ENCODE measurements at regions not wholly inside any gene's neighbourhood (a gene's known extent, or its start where the extent isn't known, plus 50 kb on each side); places are given as distances from the start of the nearest gene placed in this dataset.
"Not testable (repeated sequence)": the region's sequence is repeated elsewhere in the genome, so short reads cannot be mapped to it uniquely, and the experiment has no call there.

DNA sequence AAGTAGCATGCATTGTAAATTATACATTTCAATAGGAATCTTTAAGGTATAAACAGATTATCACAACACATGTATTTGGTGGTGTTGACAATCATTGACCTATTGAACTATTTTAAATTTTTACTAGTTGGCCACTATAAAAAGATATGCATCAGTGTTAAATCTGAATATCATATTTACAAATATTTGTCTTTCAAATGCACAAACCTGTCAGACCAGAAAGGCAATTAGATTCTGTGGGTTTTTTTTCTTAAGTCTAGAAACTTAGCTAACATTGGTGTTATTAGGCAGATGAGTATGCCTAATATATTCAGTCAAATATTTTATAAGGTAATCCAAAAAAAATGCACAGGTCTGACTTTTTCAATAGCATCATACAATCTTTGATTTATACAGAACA, 241.4 kb upstream of the DGKB start:
- DNase-seq (ENCODE audit: low read depth, low spot score) = no peak
- no peak overlapping the region for H3K4me3 ChIP-seq (ENCODE audit: low read length)

DNA sequence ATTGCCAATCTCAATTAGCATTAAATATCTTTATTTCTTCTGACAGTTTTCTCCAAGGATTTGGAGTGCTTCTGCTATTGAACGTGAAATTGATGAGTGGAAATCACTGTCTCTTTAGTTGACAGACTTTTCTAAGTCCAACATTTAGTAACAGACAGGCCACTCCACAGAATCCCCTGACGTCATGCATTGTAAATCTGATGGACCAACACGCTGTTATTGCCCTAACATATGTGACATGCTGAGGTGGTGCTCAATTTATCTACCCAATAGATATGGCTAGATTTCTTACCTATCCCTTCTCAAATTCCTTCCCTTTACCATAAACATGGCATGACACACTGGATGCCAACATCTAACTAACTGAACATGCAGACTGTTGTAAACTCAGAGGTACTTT, 240.6 kb upstream of the DGKB start:
- no peak for DNase-seq (ENCODE audit: low read depth, low spot score)
- no peak overlapping the region for H3K4me3 ChIP-seq (ENCODE audit: low read length)

DNA sequence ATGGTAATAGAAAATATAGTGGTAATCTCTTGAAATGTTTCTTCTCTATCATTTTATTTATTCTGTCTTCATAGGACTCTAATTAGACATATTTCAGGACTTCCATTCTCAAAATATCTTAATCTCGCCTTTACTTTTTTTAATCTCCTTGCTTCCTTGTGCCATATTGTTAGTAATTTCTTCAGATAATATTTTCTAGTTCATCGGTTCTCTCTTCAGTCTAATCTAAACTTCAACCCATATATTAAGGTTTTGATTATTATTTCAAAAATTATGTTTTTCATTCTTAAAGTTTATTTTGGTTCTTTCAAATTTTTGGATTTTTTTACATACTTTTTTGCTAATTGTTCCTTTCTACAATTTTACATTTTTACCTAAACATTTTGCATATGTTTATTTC, 237.9 kb upstream of the DGKB start:
- DNase-seq (ENCODE audit: low read depth, low spot score) = no peak
- H3K4me3 ChIP-seq (ENCODE audit: low read length) = no peak overlapping the region

DNA sequence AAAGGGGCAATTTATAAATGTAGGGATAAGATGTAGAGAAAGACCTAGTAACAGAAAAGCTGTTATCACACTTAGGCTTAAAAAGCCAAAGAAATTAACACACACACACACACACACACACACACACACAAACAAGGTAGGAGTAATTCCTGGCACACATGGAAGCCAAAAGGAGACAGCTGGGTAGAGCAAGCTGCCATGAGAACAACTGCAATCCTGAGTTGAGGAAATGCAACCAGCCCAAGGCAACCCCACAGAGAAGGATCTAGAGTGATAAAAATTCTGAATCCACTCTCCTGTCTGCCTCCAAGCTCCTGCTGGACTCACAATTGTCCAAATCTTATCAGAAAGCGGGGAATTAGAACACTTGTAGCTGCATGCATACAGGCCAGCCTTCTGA, 229.1 kb upstream of the DGKB start:
- no peak for DNase-seq (ENCODE audit: low read depth, low spot score)
- H3K4me3 ChIP-seq (ENCODE audit: low read length) = no peak overlapping the region

DNA sequence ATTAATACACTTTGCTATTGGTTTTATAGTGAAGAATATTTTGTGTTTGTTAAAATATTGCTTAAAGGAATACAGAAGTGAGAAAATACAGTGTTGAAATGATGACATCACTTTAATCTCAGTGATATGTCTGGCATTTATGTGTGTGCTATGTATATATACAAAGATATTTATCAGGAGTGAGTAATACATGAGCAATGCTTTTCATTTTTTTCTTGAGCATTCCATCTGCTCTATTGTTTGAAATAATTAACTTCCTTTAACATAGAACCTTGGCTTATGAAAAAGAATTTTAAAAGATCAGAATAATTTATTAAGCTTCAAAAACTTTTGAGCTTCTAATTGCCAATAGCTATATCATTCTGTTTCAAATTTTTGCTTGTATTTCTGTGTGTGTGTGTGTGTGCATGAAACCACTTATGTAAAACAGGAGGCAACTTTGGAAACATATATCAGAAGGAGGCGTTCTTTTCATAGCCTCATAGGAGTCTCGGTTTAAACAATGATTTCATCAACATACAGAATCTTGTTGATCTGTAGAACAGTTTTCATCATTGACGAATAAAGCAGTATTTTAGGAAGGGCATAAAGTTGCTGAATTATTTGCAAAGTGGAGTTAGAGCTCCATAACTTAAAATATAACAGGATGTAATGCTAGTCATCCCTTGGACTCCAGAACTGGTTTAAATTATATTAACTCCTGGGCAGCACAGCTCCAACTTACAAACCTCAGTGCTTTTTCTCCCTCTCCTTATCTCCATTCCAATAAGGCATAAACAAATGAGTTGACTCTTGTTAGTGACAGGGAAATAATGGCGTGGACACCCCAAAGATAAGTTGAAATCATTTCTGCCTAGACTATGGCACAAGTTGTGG, 228.4 kb upstream of the DGKB start:
- H3K4me3 ChIP-seq (ENCODE audit: low read length) = no peak overlapping the region
- DNase-seq (ENCODE audit: low read depth, low spot score) = no peak

DNA sequence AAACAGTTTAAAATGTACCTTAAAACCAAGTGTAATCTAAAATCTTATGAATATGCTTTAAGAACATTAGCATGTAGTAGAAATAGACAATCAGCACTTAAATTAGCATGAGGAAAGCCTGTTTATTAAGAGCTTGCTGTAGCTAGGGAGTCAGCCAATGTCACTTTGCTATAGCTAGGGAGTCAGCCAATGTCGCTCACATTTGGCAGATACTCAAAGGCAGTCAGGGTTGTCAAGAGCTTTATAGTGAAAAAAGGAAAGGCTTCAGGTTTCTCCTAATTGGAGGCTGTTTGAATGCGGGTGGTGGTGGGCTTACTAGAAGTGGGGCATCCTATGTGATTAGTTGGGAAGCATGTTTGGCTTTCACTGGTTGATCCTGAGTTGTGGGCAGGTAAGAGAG, 226.2 kb upstream of the DGKB start:
- no peak overlapping the region for H3K4me3 ChIP-seq (ENCODE audit: low read length)
- DNase-seq (ENCODE audit: low read depth, low spot score) = no peak

DNA sequence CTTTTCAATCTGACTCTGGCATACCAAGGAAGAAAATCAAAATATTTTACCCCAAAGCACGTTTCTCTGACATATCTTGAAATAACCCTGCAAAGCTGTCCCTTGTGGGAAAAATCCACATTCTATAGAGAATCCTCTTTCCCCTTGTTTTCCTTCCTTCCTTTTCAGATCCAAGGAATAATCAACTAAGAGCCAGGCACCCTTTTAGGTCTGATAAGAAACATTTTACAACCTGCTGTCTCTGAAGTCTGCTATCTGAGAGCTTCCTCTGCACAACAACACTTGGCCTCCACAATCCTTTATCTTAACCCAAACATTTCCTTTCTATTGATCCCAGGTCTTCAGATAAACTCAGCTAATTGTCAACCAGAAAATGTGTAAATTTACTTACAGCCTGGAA, 224.1 kb upstream of the DGKB start:
- H3K4me3 ChIP-seq (ENCODE audit: low read length); DNase-seq (ENCODE audit: low read depth, low spot score): not testable (repeated sequence)

DNA sequence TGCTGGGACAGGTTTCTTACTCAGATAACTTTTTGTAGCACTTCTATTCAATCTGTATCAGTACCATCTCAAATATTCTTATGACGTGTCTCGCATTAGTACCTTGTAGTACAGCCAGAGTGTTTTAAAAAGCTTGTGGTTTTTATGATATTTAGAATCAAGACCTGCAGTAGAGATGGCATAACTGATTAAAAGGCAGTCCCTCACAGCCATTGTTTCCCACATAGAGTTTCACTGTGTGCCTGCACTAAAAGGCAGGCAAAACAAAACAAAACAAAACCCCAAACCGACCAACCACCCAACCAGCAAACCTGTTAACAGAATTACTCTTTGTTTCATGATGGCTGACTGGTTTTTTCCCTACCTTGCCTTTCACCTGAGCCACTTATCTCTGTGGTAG, 221.3 kb upstream of the DGKB start:
- peak; percentile 32 for DNase-seq (ENCODE audit: low read depth, low spot score)
- H3K4me3 ChIP-seq (ENCODE audit: low read length) = no peak overlapping the region

DNA sequence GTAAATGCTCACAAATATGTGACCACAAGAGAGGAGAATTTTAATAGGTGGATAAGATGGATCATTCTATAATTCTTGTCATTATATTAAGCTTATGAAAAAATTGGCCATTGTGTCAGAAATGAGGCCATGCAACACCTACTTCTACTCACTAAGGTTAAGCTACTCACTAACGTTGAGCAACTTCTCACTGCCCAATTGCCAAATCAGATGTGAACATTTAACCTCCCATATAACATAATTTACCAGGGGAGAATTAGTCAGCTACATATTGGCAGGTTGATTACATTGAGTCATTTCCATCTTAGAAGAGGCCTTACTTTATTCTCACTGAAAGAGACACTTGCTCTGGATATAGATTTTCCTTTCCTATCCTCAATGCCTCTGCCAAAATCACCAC, 211.2 kb upstream of the DGKB start:
- DNase-seq (ENCODE audit: low read depth, low spot score) = no peak
- no peak overlapping the region for H3K4me3 ChIP-seq (ENCODE audit: low read length)

DNA sequence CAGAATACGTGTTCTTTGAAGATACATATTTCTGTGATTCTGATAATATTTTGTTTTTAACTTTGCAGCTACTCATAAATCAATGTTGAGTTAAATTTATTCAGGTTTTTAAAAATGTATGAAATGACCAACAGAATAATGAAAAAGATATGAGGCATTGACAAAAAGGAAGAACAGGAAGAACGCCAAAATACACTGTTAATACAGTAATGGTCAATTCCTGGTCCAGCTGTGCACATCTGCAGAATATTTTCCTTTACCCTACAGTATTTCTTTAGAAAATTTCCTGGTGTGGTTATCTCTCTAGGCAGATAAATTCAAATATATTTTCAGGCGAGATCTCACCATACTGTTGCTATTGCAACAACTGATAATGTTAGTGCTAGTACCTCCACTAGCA, 203.2 kb upstream of the DGKB start:
- H3K4me3 ChIP-seq (ENCODE audit: low read length) = no peak overlapping the region
- DNase-seq (ENCODE audit: low read depth, low spot score) = no peak

DNA sequence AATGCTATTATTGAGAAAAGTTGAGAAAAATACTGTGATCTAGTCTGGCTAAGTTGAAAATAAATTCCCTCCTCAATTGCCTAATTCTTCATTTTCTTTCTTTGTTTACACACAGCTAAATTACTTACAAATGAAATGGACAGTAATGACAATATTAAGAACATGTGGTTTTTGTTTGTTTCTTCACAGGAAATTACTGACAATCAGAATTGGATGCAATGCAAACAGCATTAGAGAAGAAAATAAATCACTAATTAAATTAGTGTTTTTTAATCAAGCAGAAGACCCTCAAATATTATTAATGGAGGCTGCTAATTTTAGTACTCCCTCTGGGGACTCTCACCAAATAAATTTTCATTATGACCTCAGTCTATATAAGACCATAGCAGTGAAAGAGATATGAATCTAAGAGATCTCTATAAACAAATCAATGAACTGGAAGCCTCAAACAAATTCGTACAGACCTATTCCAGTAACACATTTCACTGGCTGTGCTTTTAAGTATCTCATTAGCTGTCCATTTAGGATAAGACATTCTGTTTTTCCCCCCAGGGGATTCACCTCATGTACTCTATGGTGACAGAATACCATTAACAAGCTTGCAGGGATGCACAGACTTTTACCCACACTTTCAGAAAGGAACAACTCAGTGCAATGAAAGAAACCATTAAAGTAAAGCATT, 202.0 kb upstream of the DGKB start:
- no peak for DNase-seq (ENCODE audit: low read depth, low spot score)
- H3K4me3 ChIP-seq (ENCODE audit: low read length) = no peak overlapping the region

DNA sequence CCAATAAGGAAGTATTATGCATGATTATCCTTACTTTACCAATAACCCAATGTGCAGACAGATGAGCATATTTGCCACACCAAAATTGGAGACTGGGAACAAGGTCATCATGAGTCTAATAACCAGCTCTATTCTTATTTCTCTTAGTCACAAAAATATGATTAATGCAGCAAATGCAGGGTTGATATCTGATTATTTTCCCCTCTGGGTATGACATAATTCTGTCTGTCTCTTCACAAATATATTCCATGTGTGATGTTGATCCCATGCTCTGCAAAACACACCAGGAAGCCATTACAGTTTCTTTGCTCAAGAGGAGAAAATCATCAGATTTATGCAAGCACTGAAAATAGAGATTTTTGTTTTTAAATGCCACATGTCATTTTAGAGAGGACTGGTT, 196.5 kb upstream of the DGKB start:
- no peak for DNase-seq (ENCODE audit: low read depth, low spot score)
- no peak overlapping the region for H3K4me3 ChIP-seq (ENCODE audit: low read length)

DNA sequence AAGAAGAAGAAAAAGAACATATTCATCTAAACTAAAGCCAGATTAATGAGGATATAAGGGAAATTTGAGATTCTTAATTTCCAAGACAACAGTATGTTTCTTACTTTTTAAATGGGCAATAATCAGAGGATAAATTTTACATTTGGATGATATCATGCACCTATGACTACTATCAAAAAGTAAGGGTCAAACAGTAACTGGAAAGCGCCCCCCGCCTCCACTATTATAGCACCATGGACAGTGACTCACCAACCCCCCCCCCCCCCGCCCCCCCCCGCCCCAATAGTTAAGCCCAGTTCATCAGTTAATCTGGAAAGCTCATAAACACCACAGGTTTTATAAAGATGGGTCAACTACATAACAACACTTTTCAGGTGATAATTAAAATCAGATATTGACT, 194.3 kb upstream of the DGKB start:
- H3K4me3 ChIP-seq (ENCODE audit: low read length) = no peak overlapping the region
- no peak for DNase-seq (ENCODE audit: low read depth, low spot score)

DNA sequence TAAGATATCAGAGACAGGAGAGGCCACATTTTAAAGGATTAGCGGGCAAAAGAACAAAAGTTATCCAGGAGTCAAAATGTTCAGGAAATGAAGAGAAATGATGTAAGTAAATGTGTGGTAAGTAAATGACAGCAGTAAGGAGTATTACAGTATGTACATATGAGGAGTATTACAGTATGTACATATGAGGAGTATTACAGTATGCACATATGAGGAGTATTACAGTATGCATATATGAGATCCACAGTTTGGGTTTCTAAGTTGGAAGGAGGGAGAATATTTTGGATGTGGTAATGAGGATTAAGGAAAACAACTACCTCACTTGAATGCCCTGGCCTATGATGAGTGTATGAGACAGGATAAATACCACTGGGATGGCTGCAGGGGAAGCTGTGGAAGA, 192.4 kb upstream of the DGKB start:
- no peak for DNase-seq (ENCODE audit: low read depth, low spot score)
- H3K4me3 ChIP-seq (ENCODE audit: low read length) = no peak overlapping the region

DNA sequence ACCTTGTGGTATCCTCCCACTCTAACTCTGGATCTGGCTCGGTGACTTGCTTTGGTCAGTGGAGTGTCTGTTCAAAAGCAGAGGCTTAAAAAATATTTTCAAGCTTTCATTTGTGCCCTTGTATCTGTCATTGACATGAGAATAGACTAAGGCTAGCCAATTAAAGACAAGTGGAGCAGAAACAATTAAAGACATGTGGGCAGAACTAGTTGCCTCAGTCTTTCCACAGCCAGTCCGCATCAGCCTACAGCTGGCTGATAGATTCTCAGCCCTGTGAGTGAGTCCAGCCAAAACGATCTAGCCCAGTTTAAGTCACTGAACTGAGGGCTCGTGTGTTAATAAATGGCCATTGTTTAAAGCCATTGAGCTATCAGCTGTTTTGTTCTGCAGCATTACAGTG, 185.2 kb upstream of the DGKB start:
- no peak overlapping the region for H3K4me3 ChIP-seq (ENCODE audit: low read length)
- no peak for DNase-seq (ENCODE audit: low read depth, low spot score)

DNA sequence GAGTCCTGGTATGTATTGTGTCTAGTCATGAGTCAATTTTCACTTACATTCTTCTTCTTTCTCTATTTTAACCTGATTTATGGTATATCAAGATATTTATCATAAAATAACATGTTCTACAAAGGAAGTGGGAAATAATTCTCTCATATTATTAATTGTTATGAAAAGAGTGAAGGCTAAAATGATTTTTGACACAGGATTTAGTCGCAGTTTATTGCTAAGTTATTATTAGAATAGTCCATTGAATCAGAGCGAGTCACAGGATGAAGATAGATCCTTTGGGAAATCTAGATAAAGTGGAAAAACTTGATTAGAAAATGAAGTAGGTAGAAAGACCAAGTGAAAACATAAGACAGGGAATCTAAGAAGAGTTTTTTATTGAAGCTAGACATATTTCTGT, 184.3 kb upstream of the DGKB start:
- no peak for DNase-seq (ENCODE audit: low read depth, low spot score)
- H3K4me3 ChIP-seq (ENCODE audit: low read length) = no peak overlapping the region

DNA sequence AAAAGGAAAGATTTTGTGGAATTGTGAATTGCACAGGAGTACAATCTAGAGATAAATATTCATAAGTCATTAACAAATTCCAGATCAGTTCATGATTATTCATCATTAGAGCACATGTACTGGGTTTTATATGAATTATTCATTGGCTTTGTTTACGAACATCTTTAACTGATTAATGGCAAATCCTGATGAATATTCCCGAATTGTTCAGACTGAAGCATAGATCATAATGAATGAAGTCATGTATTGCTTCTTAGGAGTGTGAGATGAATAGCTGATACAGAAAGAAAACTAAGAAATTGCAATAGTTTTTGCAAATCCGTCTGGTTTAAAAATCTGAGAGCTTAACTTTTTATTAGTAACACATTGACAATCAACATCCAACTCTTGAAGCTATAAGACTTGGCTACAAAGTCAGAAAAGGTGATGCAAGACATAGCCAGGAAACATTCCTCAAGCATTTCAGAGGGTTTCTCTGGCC, 183.6 kb upstream of the DGKB start:
- no peak for DNase-seq (ENCODE audit: low read depth, low spot score)
- H3K4me3 ChIP-seq (ENCODE audit: low read length) = no peak overlapping the region

DNA sequence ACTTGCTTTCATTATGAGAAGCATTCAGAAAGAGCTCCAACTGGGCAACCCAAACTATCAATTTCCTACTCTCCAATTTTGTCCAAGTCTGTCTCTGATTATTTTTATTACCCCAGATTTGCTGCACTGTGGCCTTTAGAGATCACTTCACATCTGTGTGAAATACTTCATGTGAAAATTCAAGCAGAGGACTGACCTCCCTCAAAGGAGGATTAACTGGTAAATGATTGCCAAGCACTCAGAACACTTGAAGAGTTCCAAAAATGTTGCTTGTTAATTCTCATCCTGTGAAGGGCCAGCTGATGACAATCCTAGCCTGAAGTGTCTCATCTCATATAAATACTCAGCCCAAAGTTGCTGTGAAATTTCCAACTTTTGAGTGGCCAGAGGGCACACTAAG, 182.8 kb upstream of the DGKB start:
- H3K4me3 ChIP-seq (ENCODE audit: low read length) = no peak overlapping the region
- no peak for DNase-seq (ENCODE audit: low read depth, low spot score)

DNA sequence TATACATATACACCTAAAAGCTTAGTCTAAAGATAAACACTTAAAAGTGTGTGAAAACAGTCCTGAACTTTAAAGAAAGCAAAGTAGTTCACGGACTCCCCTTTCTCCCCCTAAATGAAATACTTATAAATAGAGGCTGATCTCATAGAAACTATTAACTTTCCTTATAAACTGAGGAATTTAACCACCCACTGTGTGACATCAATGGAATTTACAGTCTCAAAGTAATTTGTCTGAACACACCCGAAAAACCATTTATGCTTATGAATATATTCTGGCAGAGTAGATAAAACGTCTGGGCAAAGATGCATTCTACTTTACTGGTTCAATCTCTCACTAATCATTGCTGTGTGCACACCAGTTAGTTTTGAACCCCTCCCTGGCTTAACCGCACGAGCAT, 181.8 kb upstream of the DGKB start:
- no peak for DNase-seq (ENCODE audit: low read depth, low spot score)
- H3K4me3 ChIP-seq (ENCODE audit: low read length) = no peak overlapping the region

DNA sequence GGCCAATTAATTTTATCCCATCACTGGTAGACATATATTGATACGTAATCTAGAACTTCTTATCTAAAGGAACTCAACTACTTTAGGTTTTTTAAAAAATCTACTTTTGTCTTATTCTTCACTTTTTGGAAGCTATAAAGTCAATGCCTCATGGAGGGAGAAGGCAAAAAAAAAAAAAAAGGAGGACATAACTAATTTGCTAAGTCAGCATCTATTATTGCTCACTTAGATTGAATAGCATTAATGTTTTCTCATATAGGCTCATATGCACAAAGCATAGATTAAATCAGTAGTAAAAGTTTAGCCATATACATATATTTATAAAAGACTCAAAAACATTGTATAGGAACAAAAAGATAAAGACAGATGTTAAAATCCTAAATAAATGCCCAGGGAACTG, 179.3 kb upstream of the DGKB start:
- H3K4me3 ChIP-seq (ENCODE audit: low read length) = no peak overlapping the region
- no peak for DNase-seq (ENCODE audit: low read depth, low spot score)

DNA sequence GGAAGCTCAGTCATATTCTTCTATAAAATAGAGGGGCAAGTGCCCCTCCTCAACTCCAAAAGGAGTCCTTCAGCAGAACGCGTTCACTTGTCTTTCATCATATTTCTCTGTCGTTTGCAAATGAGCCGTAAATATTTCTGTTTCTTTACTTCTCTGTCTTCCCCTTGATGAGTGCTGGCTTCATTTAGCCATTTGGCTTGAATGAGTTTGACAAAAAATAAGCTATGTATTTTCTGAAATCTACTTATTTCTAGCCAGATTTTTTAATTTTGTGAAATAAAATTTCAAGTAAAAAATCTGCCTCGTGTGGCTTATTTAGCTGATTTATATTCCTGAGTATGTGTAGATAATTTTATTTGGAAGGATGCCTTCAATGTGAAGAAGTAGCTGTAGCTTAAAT, 170.8 kb upstream of the DGKB start:
- DNase-seq (ENCODE audit: low read depth, low spot score) = no peak
- H3K4me3 ChIP-seq (ENCODE audit: low read length) = no peak overlapping the region

Measured in Jurkat, Clone E6-1 (cell line).